ENCODE measurements at regions not wholly inside any gene's neighbourhood (a gene's known extent, or its start where the extent isn't known, plus 50 kb on each side); places are given as distances from the start of the nearest gene placed in this dataset.

DNA sequence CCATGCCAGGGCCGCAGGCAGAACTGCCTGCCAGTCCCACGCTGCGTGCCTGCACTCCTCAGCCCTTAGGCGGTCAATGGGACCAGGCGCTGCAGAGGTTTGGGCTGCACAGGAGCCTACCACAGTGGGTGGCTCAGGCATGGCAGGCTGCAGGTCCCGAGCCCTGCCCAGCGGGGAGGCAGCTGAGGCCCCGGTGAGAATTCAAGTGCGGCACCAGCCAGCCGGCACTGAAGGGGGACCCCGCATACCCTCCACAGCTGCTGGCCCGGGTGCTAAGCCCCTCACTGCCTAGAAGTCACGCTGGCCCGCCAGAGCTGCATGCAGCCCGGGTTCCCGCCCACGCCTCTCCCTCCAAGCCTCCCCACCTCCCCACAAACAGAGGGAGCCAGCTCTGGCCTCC is 302.5 kb upstream of the UGT8 start:
- no peak for TF ChIP-seq CTCF (IDR thresholded peaks at IDR 0.05)
- no peak for TF ChIP-seq POLR2A (IDR thresholded peaks at IDR 0.05)
- no peak for TF ChIP-seq EP300 (IDR thresholded peaks at IDR 0.05; ENCODE audit: low read depth)
- no peak for TF ChIP-seq POLR2AphosphoS5 (IDR thresholded peaks at IDR 0.05)

All from transverse colon (tissue), 4 donors.